GM12892 (cell line): ENCODE measurements at regions not wholly inside any gene's neighbourhood (a gene's known extent, or its start where the extent isn't known, plus 50 kb on each side); places are given as distances from the start of the nearest gene placed in this dataset.

Source experiments
- POLR2A ChIP-seq: IDR thresholded peaks from 2 replicates; pipeline ENCODE4 v1.6.1; 2011; ENCODE audit warnings: low read depth, low read length, control low read depth
- POLR2AphosphoS5 ChIP-seq: IDR thresholded peaks from 2 replicates; pipeline ENCODE4 v1.6.1; 2011; ENCODE audit warnings: low read depth, low read length, control low read depth
- TAF1 ChIP-seq: IDR thresholded peaks from 2 replicates; pipeline ENCODE4 v1.6.1; 2011; ENCODE audit warnings: low read depth, mild to moderate bottlenecking, control low read depth, low read length, borderline replicate concordance

GRCh38 chr3:30962084-30962483 lies 67.6 kb upstream of the GADL1 start:
- TF ChIP-seq TAF1 (no peak), POLR2A (no peak), POLR2AphosphoS5 (no peak)
